Tibial nerve (tissue), 3 donors: ENCODE measurements at regions not wholly inside any gene's neighbourhood (a gene's known extent, or its start where the extent isn't known, plus 50 kb on each side); places are given as distances from the start of the nearest gene placed in this dataset.

Source experiments
- CTCF ChIP-seq, 5 experiments: fragments of 200-600 bp in 3 of 5; fragments of 450-650 bp in 2 of 5; sonication (generic) in 3 of 5; IDR thresholded peaks; one replicate each; pipeline ENCODE4 v1.5.1; 2016 to 2019; ENCODE audit warnings: antibody characterized with exemption in 5 of 5, mild to moderate bottlenecking in 3 of 5, moderate library complexity in 2 of 5
- POLR2A ChIP-seq, 2 donors: fragments of 450-650 bp; IDR thresholded peaks; one replicate each; pipeline ENCODE4 v1.6.1; 2017; ENCODE audit warnings: antibody characterized with exemption in 2 of 2, mild to moderate bottlenecking in 2 of 2, moderate library complexity in 2 of 2

GRCh38 chr9:107615321-107615720 lies 125.8 kb upstream of the KLF4 start:
- TF ChIP-seq CTCF (IDR thresholded peaks at IDR 0.05): no peak
- no peak for TF ChIP-seq POLR2A (IDR thresholded peaks at IDR 0.05)
